Naive B cell (primary cell): ENCODE measurements at regions not wholly inside any gene's neighbourhood (a gene's known extent, or its start where the extent isn't known, plus 50 kb on each side); places are given as distances from the start of the nearest gene placed in this dataset.

Source experiments
- ATAC-seq, 2 donors: fragments of 150-1000 bp; cut with Tn5 transposase; 2 replicates each; pipeline ENCODE4 v1.10.0; 2021; ENCODE audit warnings: low read depth in 2 of 2, mild to moderate bottlenecking in 2 of 2, moderate library complexity in 2 of 2
- DNase-seq: peaks from one replicate; pipeline ENCODE4 v3.0.0; 2022
- H3K27ac Mint-ChIP-seq, 6 donors: one replicate each; pipeline ENCODE4 v1.8.0; 2020 to 2022; ENCODE audit warnings: mild to moderate bottlenecking in 6 of 6, mixed read lengths in 6 of 6, moderate library complexity in 5 of 6, inconsistent platforms in 2 of 6
- H3K27me3 Mint-ChIP-seq, 3 donors: one replicate each; pipeline ENCODE4 v1.8.0; 2021 to 2022; ENCODE audit warnings: mixed read lengths in 3 of 3, mild to moderate bottlenecking in 1 of 3
- H3K36me3 Mint-ChIP-seq, 2 donors: one replicate each; pipeline ENCODE4 v1.8.0; 2020 to 2022; ENCODE audit warnings: mixed read lengths in 2 of 2, inconsistent platforms in 1 of 2, mild to moderate bottlenecking in 1 of 2
- H3K4me1 Mint-ChIP-seq, 3 donors: one replicate each; pipeline ENCODE4 v1.8.0; 2020 to 2022; ENCODE audit warnings: mixed read lengths in 3 of 3, inconsistent platforms in 1 of 3, mild to moderate bottlenecking in 1 of 3, moderate library complexity in 1 of 3
- H3K4me3 Mint-ChIP-seq, 8 donors: one replicate each; pipeline ENCODE4 v1.8.0; 2020 to 2022; ENCODE audit warnings: mild to moderate bottlenecking in 8 of 8, mixed read lengths in 8 of 8, moderate library complexity in 8 of 8, inconsistent platforms in 2 of 8
- H3K9me3 Mint-ChIP-seq, 7 donors: one replicate each; pipeline ENCODE4 v1.8.0; 2020 to 2022; ENCODE audit warnings: mixed read lengths in 7 of 7, mild to moderate bottlenecking in 5 of 7, inconsistent platforms in 2 of 7, moderate library complexity in 1 of 7

GRCh38 chr18:47602273-47602897 is 328.1 kb downstream of the SMAD2 start:
- no peak for ATAC-seq
- no peak overlapping the region for H3K4me3 Mint-ChIP-seq
- H3K9me3 Mint-ChIP-seq, result peaks cover 0 to 5% (median 2%) of the 10 kb centered on the region in 7 donors
- no peaks in the 10 kb centered on the region for H3K36me3 Mint-ChIP-seq
- H3K27me3 Mint-ChIP-seq, result peaks cover 7 to 13% (median 9%) of the 10 kb centered on the region in 3 donors
- peak overlapping the region in 1 of 6 donors; percentile 36 for H3K27ac Mint-ChIP-seq
- no peak for DNase-seq
- H3K4me1 Mint-ChIP-seq, result peaks cover 0 to 4% (median 0%) of the 10 kb centered on the region in 3 donors

- H3K4me1 Mint-ChIP-seq, result peaks cover 0 to 4% (median 0%) of the 10 kb centered on the region in 3 donors
- peaks cover 0 to 5% (median 2%) of the 10 kb centered on the region in 7 donors for H3K9me3 Mint-ChIP-seq
- DNase-seq (no peak), ATAC-seq (no peak)
- H3K4me3 Mint-ChIP-seq, result no peak overlapping the region
- no peaks in the 10 kb centered on the region for H3K36me3 Mint-ChIP-seq
- peaks cover 9 to 13% (median 13%) of the 10 kb centered on the region in 3 donors for H3K27me3 Mint-ChIP-seq
- H3K27ac Mint-ChIP-seq, result peak overlapping the region in 2 of 6 donors; percentile 36 to 59
These were observed 328.7 kb downstream of the SMAD2 start for GRCh38 chr18:47601581-47602272.

- DNase-seq (peak; percentile 48), ATAC-seq (peak; percentile 32 to 41)
- Mint-ChIP-seq H3K36me3 (no peaks in the 10 kb centered on the region), H3K4me1 (peaks cover 0 to 4% (median 0%) of the 10 kb centered on the region in 3 donors), H3K4me3 (no peak overlapping the region), H3K27ac (no peak overlapping the region), H3K27me3 (peaks cover 45 to 49% (median 49%) of the 10 kb centered on the region in 3 donors), H3K9me3 (peaks cover 0 to 7% (median 2%) of the 10 kb centered on the region in 7 donors)
These were observed 334.5 kb downstream of the SMAD2 start for GRCh38 chr18:47595831-47596501.

DNA sequence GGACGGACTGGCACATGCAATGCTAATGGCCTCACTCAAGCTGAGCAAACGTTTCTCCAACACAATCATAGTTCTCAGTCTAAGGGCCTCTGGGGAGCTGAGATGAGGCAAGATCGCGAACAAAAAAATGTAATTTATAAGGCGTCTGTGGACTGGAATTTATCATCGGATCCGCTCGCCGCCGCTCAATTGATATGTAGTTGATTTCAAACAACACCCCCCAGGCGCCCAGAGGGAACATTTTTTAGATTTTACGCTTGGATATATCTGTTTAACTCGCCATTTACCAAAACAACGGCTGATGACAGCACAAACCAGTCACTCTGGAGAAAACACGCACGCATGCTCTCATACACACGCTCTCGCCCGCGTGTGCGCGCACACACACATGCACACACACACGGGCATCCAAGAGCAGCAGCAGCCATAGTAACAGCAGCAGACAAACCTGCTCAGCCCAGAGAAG is 335.8 kb downstream of the SMAD2 start:
- H3K27ac Mint-ChIP-seq, result peak overlapping the region in 1 of 6 donors; percentile 30
- H3K4me3 Mint-ChIP-seq, result no peak overlapping the region

GRCh38 chr18:47593744-47594472 is 336.6 kb downstream of the SMAD2 start:
- ATAC-seq (no peak), DNase-seq (no peak)
- peaks cover 0 to 4% (median 0%) of the 10 kb centered on the region in 7 donors for H3K9me3 Mint-ChIP-seq
- no peaks in the 10 kb centered on the region for H3K4me1 Mint-ChIP-seq
- H3K36me3 Mint-ChIP-seq, result no peaks in the 10 kb centered on the region
- H3K27me3 Mint-ChIP-seq, result peaks cover 45 to 55% (median 50%) of the 10 kb centered on the region in 3 donors
- H3K4me3 Mint-ChIP-seq, result no peak overlapping the region
- no peak overlapping the region for H3K27ac Mint-ChIP-seq

More for the DNA sequence above, 335.8 kb downstream of the SMAD2 start:
- Mint-ChIP-seq H3K4me1 (no peaks in the 10 kb centered on the region), H3K9me3 (peaks cover 0 to 4% (median 0%) of the 10 kb centered on the region in 7 donors), H3K36me3 (no peaks in the 10 kb centered on the region), H3K27me3 (peaks cover 45 to 55% (median 49%) of the 10 kb centered on the region in 3 donors)
- no peak for ATAC-seq
- DNase-seq, result no peak

DNA sequence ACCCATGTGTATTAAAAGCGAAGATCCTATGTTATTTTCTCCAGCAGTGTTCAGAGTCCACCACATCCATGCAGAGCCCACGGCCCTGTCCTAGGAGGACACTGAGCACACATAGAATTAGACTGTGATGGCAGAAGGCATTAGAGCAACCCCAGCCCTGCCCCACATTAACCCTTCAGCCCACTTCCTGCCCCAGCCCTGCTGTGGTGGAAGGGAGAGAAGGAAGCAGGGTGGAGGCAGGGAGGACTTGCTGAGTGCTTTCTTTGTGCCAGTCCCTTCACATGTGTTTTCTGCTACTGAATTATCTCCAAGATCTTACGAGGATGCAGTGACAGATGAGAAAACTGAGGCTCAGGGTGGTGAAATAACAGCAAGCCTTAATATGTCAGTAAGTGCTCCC is 339.0 kb downstream of the SMAD2 start:
- H3K4me1 Mint-ChIP-seq, result no peaks in the 10 kb centered on the region
- H3K27me3 Mint-ChIP-seq, result peaks cover 51 to 68% (median 52%) of the 10 kb centered on the region in 3 donors
- DNase-seq (no peak), ATAC-seq (no peak)
- H3K4me3 Mint-ChIP-seq, result no peak overlapping the region
- H3K27ac Mint-ChIP-seq, result peak overlapping the region in 1 of 6 donors; percentile 5
- H3K9me3 Mint-ChIP-seq, result peaks cover 0 to 4% (median 0%) of the 10 kb centered on the region in 7 donors
- H3K36me3 Mint-ChIP-seq, result no peaks in the 10 kb centered on the region

- H3K36me3 Mint-ChIP-seq, result no peaks in the 10 kb centered on the region
- no peak for ATAC-seq
- peaks cover 28 to 50% (median 43%) of the 10 kb centered on the region in 3 donors for H3K27me3 Mint-ChIP-seq
- DNase-seq, result no peak
- H3K27ac Mint-ChIP-seq, result no peak overlapping the region
- no peak overlapping the region for H3K4me3 Mint-ChIP-seq
- H3K9me3 Mint-ChIP-seq, result peaks cover 0 to 1% (median 0%) of the 10 kb centered on the region in 7 donors
- H3K4me1 Mint-ChIP-seq, result no peaks in the 10 kb centered on the region
These were observed 336.1 kb upstream of the SKOR2 start for GRCh38 chr18:47587587-47587986.

DNA sequence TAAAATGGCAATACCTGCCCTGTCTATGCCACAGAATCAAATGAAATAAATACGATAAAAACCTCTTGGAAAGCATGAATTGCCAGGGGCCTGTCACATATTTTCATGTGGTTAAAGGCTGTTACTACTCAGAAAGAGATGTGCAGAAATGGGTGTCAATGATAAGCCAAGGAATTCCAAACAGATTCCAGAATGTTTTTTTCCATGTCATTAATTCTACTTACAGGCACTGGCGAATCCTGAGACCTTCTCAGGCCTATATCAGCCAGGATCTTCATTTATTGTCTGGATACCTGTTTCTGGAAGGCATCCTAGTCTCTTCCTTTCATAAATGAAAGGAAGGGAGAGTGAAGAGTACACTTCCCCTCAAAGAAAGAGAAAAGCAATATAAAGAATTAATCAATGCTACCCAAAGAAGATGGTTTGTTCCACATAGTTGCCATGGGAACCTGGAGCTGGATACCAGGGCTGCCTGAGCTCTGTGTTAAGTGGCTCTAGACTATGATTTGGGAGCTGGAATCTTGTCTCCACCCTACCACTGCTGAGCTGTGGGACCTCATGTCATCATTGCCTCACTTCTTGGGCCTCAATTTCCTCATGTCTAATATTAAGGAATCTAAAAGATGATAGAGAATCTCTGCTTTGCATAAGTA is 335.1 kb upstream of the SKOR2 start:
- H3K4me3 Mint-ChIP-seq, result no peak overlapping the region
- peaks cover 24 to 45% (median 38%) of the 10 kb centered on the region in 3 donors for H3K27me3 Mint-ChIP-seq
- H3K4me1 Mint-ChIP-seq, result no peaks in the 10 kb centered on the region
- DNase-seq (no peak), ATAC-seq (no peak)
- no peak overlapping the region for H3K27ac Mint-ChIP-seq
- H3K9me3 Mint-ChIP-seq, result peaks cover 0 to 1% (median 0%) of the 10 kb centered on the region in 7 donors
- H3K36me3 Mint-ChIP-seq, result no peaks in the 10 kb centered on the region

DNA sequence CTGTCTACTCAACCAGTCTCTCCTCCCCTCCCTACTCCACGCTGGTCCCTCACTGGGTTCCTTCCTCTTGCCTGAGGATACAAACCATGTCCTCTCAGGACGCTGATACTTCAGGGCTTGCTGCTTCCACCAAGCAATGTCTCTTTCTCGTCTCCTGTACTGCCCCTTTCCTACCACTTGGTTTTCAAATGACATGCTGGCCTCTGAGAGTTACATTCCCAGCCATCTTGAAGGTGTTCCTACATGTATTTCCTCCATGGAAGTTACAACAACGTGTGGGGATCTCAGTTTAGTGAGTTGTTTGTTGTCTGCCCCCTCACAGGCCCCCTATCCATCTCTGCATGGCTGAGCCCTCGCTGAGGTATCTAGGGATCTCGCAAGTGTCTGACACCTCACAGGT is 334.5 kb upstream of the SKOR2 start:
- ATAC-seq (no peak), DNase-seq (no peak)
- Mint-ChIP-seq H3K4me3 (no peak overlapping the region), H3K36me3 (no peaks in the 10 kb centered on the region), H3K4me1 (no peaks in the 10 kb centered on the region), H3K27ac (peak overlapping the region in 1 of 6 donors; percentile 47), H3K27me3 (peaks cover 20 to 41% (median 32%) of the 10 kb centered on the region in 3 donors), H3K9me3 (peaks cover 0 to 1% (median 0%) of the 10 kb centered on the region in 7 donors)

- Mint-ChIP-seq H3K27ac (no peak overlapping the region), H3K27me3 (peaks cover 27 to 41% (median 31%) of the 10 kb centered on the region in 3 donors), H3K4me1 (no peaks in the 10 kb centered on the region), H3K9me3 (peaks cover 0 to 1% (median 0%) of the 10 kb centered on the region in 7 donors), H3K36me3 (no peaks in the 10 kb centered on the region), H3K4me3 (no peak overlapping the region)
- DNase-seq, result no peak
- ATAC-seq, result no peak
These were observed 333.7 kb upstream of the SKOR2 start for GRCh38 chr18:47585136-47585535.

DNA sequence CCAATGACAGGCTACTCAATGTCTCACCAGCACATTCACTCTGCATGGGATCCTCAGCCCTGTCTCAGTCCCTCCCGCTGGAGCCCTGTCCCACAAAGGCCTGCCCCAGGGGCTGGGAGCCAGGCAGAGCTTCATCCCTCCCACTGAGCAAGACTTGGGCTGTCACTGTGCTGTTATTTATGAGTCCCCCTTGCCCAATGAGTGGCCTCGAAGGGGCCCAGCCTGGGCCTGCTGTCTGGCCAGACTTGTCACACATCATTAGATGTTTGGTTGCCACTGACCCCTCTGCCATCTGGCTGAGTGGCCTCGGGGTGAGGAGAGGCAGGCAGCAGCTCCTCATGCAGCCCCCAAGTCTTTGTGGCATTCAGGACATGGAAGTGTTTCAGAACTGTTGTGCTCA is 330.6 kb upstream of the SKOR2 start:
- DNase-seq (no peak), ATAC-seq (no peak)
- Mint-ChIP-seq H3K9me3 (peaks cover 0 to 1% (median 0%) of the 10 kb centered on the region in 7 donors), H3K4me1 (no peaks in the 10 kb centered on the region), H3K27me3 (peaks cover 31 to 42% (median 34%) of the 10 kb centered on the region in 3 donors), H3K27ac (no peak overlapping the region), H3K4me3 (no peak overlapping the region), H3K36me3 (no peaks in the 10 kb centered on the region)

- Mint-ChIP-seq H3K4me3 (no peak overlapping the region), H3K27ac (no peak overlapping the region), H3K36me3 (no peaks in the 10 kb centered on the region), H3K4me1 (no peaks in the 10 kb centered on the region), H3K9me3 (peaks cover 0 to 1% (median 0%) of the 10 kb centered on the region in 7 donors), H3K27me3 (peaks cover 38 to 41% (median 40%) of the 10 kb centered on the region in 3 donors)
- ATAC-seq, result no peak
- DNase-seq, result no peak
These were observed 326.1 kb upstream of the SKOR2 start for GRCh38 chr18:47577520-47577919.
